LNCaP clone FGC (cell line): ENCODE measurements at regions not wholly inside any gene's neighbourhood (a gene's known extent, or its start where the extent isn't known, plus 50 kb on each side); places are given as distances from the start of the nearest gene placed in this dataset.
A peak's percentile ranks its signal among the peaks of the same experiment; 100 is the strongest.

Experiments used
- DNase-seq: peaks from one replicate; pipeline ENCODE4 v3.0.0-alpha.2; 2011; ENCODE audit warnings: low read depth
- H3K4me3 ChIP-seq: 2 replicates; pipeline ENCODE4 v1.5.1; 2011; ENCODE audit warnings: mild to moderate bottlenecking, low read depth, low read length, control low read depth
- CTCF ChIP-seq: IDR thresholded peaks from 2 replicates; pipeline ENCODE4 v1.5.1; 2012; ENCODE audit warnings: mild to moderate bottlenecking; ENCODE audit not compliant: control insufficient read depth, insufficient read depth; ENCODE audit errors: extremely low read depth

- TF ChIP-seq CTCF, result no peak
- no peak for DNase-seq
- H3K4me3 ChIP-seq, result no peak overlapping the region
These were observed 102.8 kb downstream of the GGTLC2 start for GRCh38 chr22:22746963-22747933.

- DNase-seq, result no peak
- no peak overlapping the region for H3K4me3 ChIP-seq
- TF ChIP-seq CTCF, result peak; percentile 90
These were observed 103.9 kb downstream of the GGTLC2 start for GRCh38 chr22:22748297-22748743.

GRCh38 chr22:22748756-22749155 lies 104.3 kb downstream of the GGTLC2 start:
- H3K4me3 ChIP-seq, result no peak overlapping the region
- DNase-seq, result no peak
- TF ChIP-seq CTCF, result no peak

- H3K4me3 ChIP-seq, result no peak overlapping the region
- DNase-seq, result no peak
- no peak for TF ChIP-seq CTCF
These were observed 104.8 kb downstream of the GGTLC2 start for GRCh38 chr22:22749167-22749758.

GRCh38 chr22:22750335-22751042 lies 106.1 kb downstream of the GGTLC2 start:
- no peak overlapping the region for H3K4me3 ChIP-seq
- no peak for DNase-seq
- no peak for TF ChIP-seq CTCF

- no peak overlapping the region for H3K4me3 ChIP-seq
- DNase-seq, result no peak
These were observed 106.7 kb downstream of the GGTLC2 start for GRCh38 chr22:22751043-22751603.

More at GRCh38 chr22:22751043-22751603, 106.7 kb downstream of the GGTLC2 start:
- no peak for TF ChIP-seq CTCF
